ENCODE measurements at regions not wholly inside any gene's neighbourhood (a gene's known extent, or its start where the extent isn't known, plus 50 kb on each side); places are given as distances from the start of the nearest gene placed in this dataset.
A peak's percentile ranks its signal among the peaks of the same experiment; 100 is the strongest.

GRCh38 chr4:3859571-3859970, 93.4 kb downstream of the ADRA2C start:
- ATAC-seq (no peak), DNase-seq (ENCODE audit: low spot score in 2 of 2) (no peak)
- Mint-ChIP-seq H3K36me3 (no peaks in the 10 kb centered on the region), H3K9me3 (no peaks in the 10 kb centered on the region), H3K27ac (no peak overlapping the region)

- no peak overlapping the region for H3K27ac Mint-ChIP-seq
- ATAC-seq: no peak
Observed at GRCh38 chr4:3860061-3860912, 94.1 kb downstream of the ADRA2C start.

GRCh38 chr4:3860913-3861636, 94.9 kb downstream of the ADRA2C start:
- DNase-seq (ENCODE audit: low spot score in 2 of 2) (no peak), ATAC-seq (no peak)
- H3K27ac Mint-ChIP-seq: no peak overlapping the region
- no peaks in the 10 kb centered on the region for H3K9me3 Mint-ChIP-seq
- no peaks in the 10 kb centered on the region for H3K36me3 Mint-ChIP-seq

More at GRCh38 chr4:3860061-3860912, 94.1 kb downstream of the ADRA2C start:
- Mint-ChIP-seq H3K9me3 (no peaks in the 10 kb centered on the region), H3K36me3 (no peaks in the 10 kb centered on the region)
- DNase-seq (ENCODE audit: low spot score in 2 of 2): no peak

- H3K9me3 Mint-ChIP-seq: no peaks in the 10 kb centered on the region
- no peak overlapping the region for H3K27ac Mint-ChIP-seq
- DNase-seq (ENCODE audit: low spot score in 2 of 2): no peak
- no peaks in the 10 kb centered on the region for H3K36me3 Mint-ChIP-seq
- no peak for ATAC-seq
Observed at GRCh38 chr4:3861720-3862639, 95.8 kb downstream of the ADRA2C start.

- no peaks in the 10 kb centered on the region for H3K36me3 Mint-ChIP-seq
- no peaks in the 10 kb centered on the region for H3K9me3 Mint-ChIP-seq
- no peak for ATAC-seq
- no peak for DNase-seq (ENCODE audit: low spot score in 2 of 2)
- H3K27ac Mint-ChIP-seq: no peak overlapping the region
Observed at GRCh38 chr4:3862640-3863420, 96.6 kb downstream of the ADRA2C start.

- DNase-seq (ENCODE audit: low spot score in 2 of 2): no peak
- no peaks in the 10 kb centered on the region for H3K9me3 Mint-ChIP-seq
- no peak for ATAC-seq
- no peak overlapping the region for H3K27ac Mint-ChIP-seq
- no peaks in the 10 kb centered on the region for H3K36me3 Mint-ChIP-seq
Observed at GRCh38 chr4:3863841-3864741, 97.9 kb downstream of the ADRA2C start.

- DNase-seq (ENCODE audit: low spot score in 2 of 2): no peak
- H3K36me3 Mint-ChIP-seq: no peaks in the 10 kb centered on the region
- H3K27ac Mint-ChIP-seq: no peak overlapping the region
- no peaks in the 10 kb centered on the region for H3K9me3 Mint-ChIP-seq
- no peak for ATAC-seq
Observed at GRCh38 chr4:3864742-3865721, 98.8 kb downstream of the ADRA2C start.

- no peak for ATAC-seq
- Mint-ChIP-seq H3K9me3 (no peaks in the 10 kb centered on the region), H3K36me3 (no peaks in the 10 kb centered on the region), H3K27ac (no peak overlapping the region)
- peak in 1 of 2 donors; percentile 13 for DNase-seq (ENCODE audit: low spot score in 2 of 2)
Observed at GRCh38 chr4:3865986-3866812, 100.0 kb downstream of the ADRA2C start.

- Mint-ChIP-seq H3K9me3 (no peaks in the 10 kb centered on the region), H3K36me3 (no peaks in the 10 kb centered on the region), H3K27ac (no peak overlapping the region)
- DNase-seq (ENCODE audit: low spot score in 2 of 2) (peak in 1 of 2 donors; percentile 43), ATAC-seq (no peak)
Observed at GRCh38 chr4:3866813-3867129, 100.6 kb downstream of the ADRA2C start.

GRCh38 chr4:3867403-3868100, 101.4 kb downstream of the ADRA2C start:
- no peak overlapping the region for H3K27ac Mint-ChIP-seq
- no peaks in the 10 kb centered on the region for H3K36me3 Mint-ChIP-seq
- H3K9me3 Mint-ChIP-seq: no peaks in the 10 kb centered on the region
- ATAC-seq (no peak), DNase-seq (ENCODE audit: low spot score in 2 of 2) (peak in 1 of 2 donors; percentile 18)

GRCh38 chr4:3868211-3869173, 102.3 kb downstream of the ADRA2C start:
- no peaks in the 10 kb centered on the region for H3K9me3 Mint-ChIP-seq
- DNase-seq (ENCODE audit: low spot score in 2 of 2) (peak in 1 of 2 donors; percentile 33), ATAC-seq (no peak)
- no peak overlapping the region for H3K27ac Mint-ChIP-seq
- H3K36me3 Mint-ChIP-seq: no peaks in the 10 kb centered on the region

- no peak for ATAC-seq
- Mint-ChIP-seq H3K36me3 (no peaks in the 10 kb centered on the region), H3K27ac (no peak overlapping the region), H3K9me3 (no peaks in the 10 kb centered on the region)
- DNase-seq (ENCODE audit: low spot score in 2 of 2): no peak
Observed at GRCh38 chr4:3869174-3869572, 103.0 kb downstream of the ADRA2C start.

Measured in activated naive CD4-positive, alpha-beta T cell treated with anti-CD3 and anti-CD28 coated beads, Interleukin-2, amount 50 U/mL, for 72 hours (primary cell).